ENCODE measurements at regions not wholly inside any gene's neighbourhood (a gene's known extent, or its start where the extent isn't known, plus 50 kb on each side); places are given as distances from the start of the nearest gene placed in this dataset.
"Not testable (repeated sequence)": the region's sequence is repeated elsewhere in the genome, so short reads cannot be mapped to it uniquely, and the experiment has no call there.

DNA sequence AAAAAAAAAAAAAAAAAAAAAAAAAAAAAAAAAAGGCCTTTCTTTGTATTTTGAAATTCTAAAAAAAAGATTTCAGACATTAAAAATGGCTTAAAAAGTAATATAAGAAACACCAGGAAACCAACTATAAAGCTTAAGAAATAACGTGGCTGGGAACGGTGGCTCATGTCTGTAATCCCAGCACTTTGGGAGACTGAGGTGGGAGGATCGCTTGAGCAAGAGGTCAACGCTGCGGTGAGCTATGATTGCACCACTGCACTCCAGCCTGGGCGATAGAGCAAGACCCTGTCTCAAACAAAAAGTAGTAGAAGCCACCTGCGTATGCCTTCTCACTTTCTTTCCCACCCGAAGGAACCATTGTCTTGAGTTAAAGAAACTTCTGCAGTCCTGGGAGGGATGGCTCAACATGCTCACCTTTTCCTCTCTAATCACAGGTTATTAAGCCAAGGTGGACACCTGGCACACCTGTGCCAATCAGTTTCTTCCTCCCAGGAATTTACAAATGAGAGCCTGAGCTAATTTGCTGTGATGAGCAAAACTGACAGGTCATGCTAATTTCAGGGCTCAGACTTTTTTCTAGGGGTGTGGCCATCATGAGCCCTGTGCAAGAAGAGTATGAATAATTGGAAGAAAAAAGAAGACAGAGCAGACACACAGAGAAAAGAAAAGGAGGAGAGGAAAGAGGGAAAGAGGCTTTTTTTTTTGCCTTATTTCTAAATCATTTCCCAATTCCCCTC lies 72.0 kb upstream of the PARD3 start:
- Histone ChIP-seq H3K9me3 (ENCODE audit: control insufficient read depth in 1 of 2, low read length in 2 of 2) (no peaks in the 10 kb centered on the region), H3K27ac (ENCODE audit: low read length) (no peak overlapping the region), H3K4me3 (ENCODE audit: low read depth in 1 of 2, low read length in 2 of 2) (no peak overlapping the region), H3K27me3 (ENCODE audit: low read depth, low read length) (no peaks in the 10 kb centered on the region), H3K36me3 (ENCODE audit: control insufficient read depth in 1 of 2, insufficient read depth in 2 of 2, low read length in 2 of 2) (no peaks in the 10 kb centered on the region), H3K4me1 (ENCODE audit: control insufficient read depth in 1 of 2, insufficient read depth in 2 of 2, low read length in 2 of 2) (no peaks in the 10 kb centered on the region)

DNA sequence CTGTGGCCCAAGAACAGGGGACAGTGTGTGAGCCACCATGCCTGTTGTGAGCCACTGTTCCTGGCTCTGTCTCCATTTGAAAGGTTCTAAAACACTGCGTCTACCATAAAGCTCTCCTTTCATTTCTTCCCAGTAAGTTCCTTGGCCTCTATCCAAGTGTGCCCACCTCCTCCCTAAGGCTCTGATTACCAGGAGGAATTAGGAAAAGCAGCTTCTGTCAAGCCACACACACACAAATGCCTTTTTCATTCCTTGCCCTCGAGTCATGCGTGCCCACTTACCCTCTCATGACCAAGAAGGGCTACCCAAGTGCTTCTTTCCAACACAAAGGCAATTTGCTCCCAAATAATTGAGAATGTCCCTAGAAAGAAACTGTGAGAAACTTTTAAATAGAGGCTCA lies 70.8 kb upstream of the PARD3 start:
- no peak overlapping the region for H3K27ac ChIP-seq (ENCODE audit: low read length)

DNA sequence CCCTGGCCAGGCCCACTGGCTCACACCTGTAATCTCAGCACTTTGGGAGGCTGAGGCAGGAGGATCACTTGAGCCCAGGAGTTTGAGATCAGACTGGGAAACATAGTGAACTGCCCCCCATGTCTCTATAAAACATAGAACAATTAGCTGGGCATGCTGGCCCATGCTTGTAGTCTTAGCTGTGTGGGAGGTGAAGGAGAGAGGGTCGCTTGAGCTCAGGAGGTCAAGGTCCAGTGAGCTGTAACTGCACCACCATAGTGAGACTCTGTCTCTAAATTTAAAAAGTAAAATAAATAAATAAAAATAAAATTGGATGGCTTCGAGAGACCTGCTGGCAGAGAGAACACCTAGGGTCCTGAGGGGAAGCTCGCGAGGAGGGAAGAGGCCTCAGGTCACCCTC lies 69.9 kb upstream of the PARD3 start:
- no peaks in the 10 kb centered on the region for H3K36me3 ChIP-seq (ENCODE audit: control insufficient read depth in 1 of 2, insufficient read depth in 2 of 2, low read length in 2 of 2)
- no peak overlapping the region for H3K27ac ChIP-seq (ENCODE audit: low read length)
- H3K4me3 ChIP-seq (ENCODE audit: low read depth in 1 of 2, low read length in 2 of 2) = no peak overlapping the region
- no peaks in the 10 kb centered on the region for H3K4me1 ChIP-seq (ENCODE audit: control insufficient read depth in 1 of 2, insufficient read depth in 2 of 2, low read length in 2 of 2)
- no peaks in the 10 kb centered on the region for H3K9me3 ChIP-seq (ENCODE audit: control insufficient read depth in 1 of 2, low read length in 2 of 2)
- H3K27me3 ChIP-seq (ENCODE audit: low read depth, low read length) = no peaks in the 10 kb centered on the region

More for the DNA sequence above, 70.8 kb upstream of the PARD3 start:
- Histone ChIP-seq H3K9me3 (ENCODE audit: control insufficient read depth in 1 of 2, low read length in 2 of 2) (no peaks in the 10 kb centered on the region), H3K4me1 (ENCODE audit: control insufficient read depth in 1 of 2, insufficient read depth in 2 of 2, low read length in 2 of 2) (no peaks in the 10 kb centered on the region), H3K4me3 (ENCODE audit: low read depth in 1 of 2, low read length in 2 of 2) (no peak overlapping the region), H3K36me3 (ENCODE audit: control insufficient read depth in 1 of 2, insufficient read depth in 2 of 2, low read length in 2 of 2) (no peaks in the 10 kb centered on the region), H3K27me3 (ENCODE audit: low read depth, low read length) (no peaks in the 10 kb centered on the region)

DNA sequence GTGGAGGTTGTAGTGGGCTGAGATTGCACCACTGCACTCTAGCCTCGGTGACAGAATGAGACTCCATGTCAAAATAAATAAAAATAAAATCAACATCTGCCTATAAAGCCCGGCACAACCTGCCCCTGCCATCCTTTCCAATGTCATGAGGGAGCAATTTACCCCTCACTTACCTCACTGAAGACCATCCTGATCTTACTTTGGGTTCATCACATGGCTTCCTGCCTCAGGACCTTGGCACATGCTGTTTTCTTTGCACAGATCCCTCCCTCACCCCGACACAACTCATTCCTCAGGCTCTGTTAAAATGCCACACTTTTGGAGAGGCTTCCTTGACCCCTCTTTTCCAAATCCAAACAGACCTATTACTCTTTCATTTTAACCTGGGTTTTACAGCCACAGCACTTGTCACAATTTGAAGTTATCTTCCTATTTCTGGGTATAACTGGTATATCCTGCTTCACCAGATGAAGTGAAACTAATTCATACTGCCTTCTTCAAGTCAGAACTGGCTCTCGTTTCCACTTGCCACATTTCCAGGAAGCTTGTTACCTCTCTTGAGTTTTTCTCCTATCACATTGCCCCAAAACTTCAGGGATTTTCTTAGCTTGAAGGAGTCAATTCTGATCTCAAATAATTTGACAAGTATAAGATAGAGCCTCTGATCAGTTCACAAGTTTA lies 69.3 kb upstream of the PARD3 start:
- no peaks in the 10 kb centered on the region for H3K4me1 ChIP-seq (ENCODE audit: control insufficient read depth in 1 of 2, insufficient read depth in 2 of 2, low read length in 2 of 2)
- no peak overlapping the region for H3K4me3 ChIP-seq (ENCODE audit: low read depth in 1 of 2, low read length in 2 of 2)

DNA sequence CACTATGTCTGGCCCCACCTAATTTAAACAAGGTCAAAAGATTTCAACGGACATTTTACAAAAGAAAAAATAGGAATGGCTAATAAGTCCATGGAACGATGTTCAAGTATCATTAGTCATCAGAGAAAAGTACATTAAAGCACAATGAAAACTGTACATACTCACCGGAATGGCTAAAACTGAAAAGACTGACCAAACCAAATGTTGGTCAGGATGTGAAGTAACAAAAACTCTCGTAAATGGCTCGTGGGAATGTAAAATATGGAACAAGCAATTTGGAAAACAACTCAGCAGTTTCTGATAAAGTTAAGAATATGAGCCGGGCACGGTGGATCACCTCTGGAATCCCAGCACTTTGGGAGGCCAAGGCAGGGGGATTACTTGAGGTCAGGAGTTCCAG lies 65.7 kb upstream of the PARD3 start:
- no peaks in the 10 kb centered on the region for H3K9me3 ChIP-seq (ENCODE audit: control insufficient read depth in 1 of 2, low read length in 2 of 2)
- no peak overlapping the region for H3K27ac ChIP-seq (ENCODE audit: low read length)
- no peaks in the 10 kb centered on the region for H3K4me1 ChIP-seq (ENCODE audit: control insufficient read depth in 1 of 2, insufficient read depth in 2 of 2, low read length in 2 of 2)
- H3K4me3 ChIP-seq (ENCODE audit: low read depth in 1 of 2, low read length in 2 of 2) = no peak overlapping the region
- no peaks in the 10 kb centered on the region for H3K36me3 ChIP-seq (ENCODE audit: control insufficient read depth in 1 of 2, insufficient read depth in 2 of 2, low read length in 2 of 2)
- no peaks in the 10 kb centered on the region for H3K27me3 ChIP-seq (ENCODE audit: low read depth, low read length)

More for the DNA sequence above, 69.3 kb upstream of the PARD3 start:
- no peaks in the 10 kb centered on the region for H3K9me3 ChIP-seq (ENCODE audit: control insufficient read depth in 1 of 2, low read length in 2 of 2)
- H3K36me3 ChIP-seq (ENCODE audit: control insufficient read depth in 1 of 2, insufficient read depth in 2 of 2, low read length in 2 of 2) = no peaks in the 10 kb centered on the region
- no peak overlapping the region for H3K27ac ChIP-seq (ENCODE audit: low read length)
- H3K27me3 ChIP-seq (ENCODE audit: low read depth, low read length) = no peaks in the 10 kb centered on the region

DNA sequence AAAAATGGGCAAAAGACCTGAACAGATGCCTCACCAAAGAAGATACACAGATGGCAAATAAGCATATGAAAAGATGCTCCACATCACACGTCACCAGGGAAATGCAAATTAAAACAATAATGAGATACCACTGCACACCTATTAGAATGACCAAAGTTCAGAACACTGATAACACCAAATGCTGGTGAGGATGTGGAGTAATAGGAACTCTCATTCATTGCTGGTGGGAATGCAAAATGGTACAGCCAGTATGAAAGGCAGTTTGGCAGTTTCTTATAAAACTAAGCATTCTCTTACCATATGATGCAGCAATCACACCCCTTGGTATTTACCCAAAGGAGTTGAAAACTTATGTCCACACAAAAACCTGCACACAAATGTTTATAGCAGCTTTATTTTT lies 63.6 kb upstream of the PARD3 start:
- not testable (repeated sequence) for H3K4me3 ChIP-seq (ENCODE audit: low read depth in 1 of 2, low read length in 2 of 2); H3K27me3 ChIP-seq (ENCODE audit: low read depth, low read length); H3K36me3 ChIP-seq (ENCODE audit: control insufficient read depth in 1 of 2, insufficient read depth in 2 of 2, low read length in 2 of 2); H3K27ac ChIP-seq (ENCODE audit: low read length); H3K9me3 ChIP-seq (ENCODE audit: control insufficient read depth in 1 of 2, low read length in 2 of 2); H3K4me1 ChIP-seq (ENCODE audit: control insufficient read depth in 1 of 2, insufficient read depth in 2 of 2, low read length in 2 of 2)

DNA sequence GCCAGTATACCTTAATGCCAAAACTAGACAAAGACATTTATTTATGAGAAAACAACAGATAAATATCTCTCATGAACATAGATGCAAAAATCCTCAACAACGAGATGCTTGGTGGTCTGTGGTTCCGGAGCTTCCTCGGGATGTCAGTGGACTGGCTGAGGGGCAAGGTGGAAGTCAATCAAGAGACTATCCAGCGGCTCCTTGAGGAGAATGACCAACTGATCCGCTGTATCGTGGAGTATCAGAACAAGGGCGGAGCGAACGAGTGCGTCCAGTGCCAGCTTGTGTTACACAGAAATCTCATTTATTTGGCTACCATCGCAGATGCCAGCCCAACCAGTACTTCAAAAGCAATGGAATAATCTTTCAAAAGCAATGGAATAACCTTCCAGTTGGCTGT lies 60.0 kb upstream of the PARD3 start:
- Histone ChIP-seq H3K4me1 (ENCODE audit: control insufficient read depth in 1 of 2, insufficient read depth in 2 of 2, low read length in 2 of 2) (no peaks in the 10 kb centered on the region), H3K27ac (ENCODE audit: low read length) (no peak overlapping the region), H3K27me3 (ENCODE audit: low read depth, low read length) (no peaks in the 10 kb centered on the region), H3K9me3 (ENCODE audit: control insufficient read depth in 1 of 2, low read length in 2 of 2) (no peaks in the 10 kb centered on the region), H3K4me3 (ENCODE audit: low read depth in 1 of 2, low read length in 2 of 2) (no peak overlapping the region), H3K36me3 (ENCODE audit: control insufficient read depth in 1 of 2, insufficient read depth in 2 of 2, low read length in 2 of 2) (no peaks in the 10 kb centered on the region)

DNA sequence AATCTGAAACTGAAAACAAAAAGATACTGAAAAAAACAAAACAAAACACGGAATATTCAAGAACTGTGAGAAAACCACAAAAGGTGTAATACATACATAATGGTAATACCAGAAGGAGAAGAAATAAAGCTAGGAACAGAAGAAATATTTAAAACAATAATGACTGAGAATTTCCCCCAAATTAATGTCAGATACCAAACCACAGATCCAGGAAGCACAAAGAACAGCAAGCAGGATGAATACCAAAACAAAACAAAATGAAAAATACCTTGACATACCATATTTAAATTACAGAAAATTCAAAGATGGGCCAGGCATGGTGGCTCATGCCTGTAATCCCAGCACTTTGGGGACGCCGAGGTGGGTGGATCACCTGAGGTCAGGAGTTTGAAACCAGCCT lies 57.7 kb upstream of the PARD3 start:
- Histone ChIP-seq H3K36me3 (ENCODE audit: control insufficient read depth in 1 of 2, insufficient read depth in 2 of 2, low read length in 2 of 2) (no peaks in the 10 kb centered on the region), H3K9me3 (ENCODE audit: control insufficient read depth in 1 of 2, low read length in 2 of 2) (no peaks in the 10 kb centered on the region), H3K4me3 (ENCODE audit: low read depth in 1 of 2, low read length in 2 of 2) (no peak overlapping the region), H3K27me3 (ENCODE audit: low read depth, low read length) (no peaks in the 10 kb centered on the region), H3K4me1 (ENCODE audit: control insufficient read depth in 1 of 2, insufficient read depth in 2 of 2, low read length in 2 of 2) (no peaks in the 10 kb centered on the region), H3K27ac (ENCODE audit: low read length) (no peak overlapping the region)

DNA sequence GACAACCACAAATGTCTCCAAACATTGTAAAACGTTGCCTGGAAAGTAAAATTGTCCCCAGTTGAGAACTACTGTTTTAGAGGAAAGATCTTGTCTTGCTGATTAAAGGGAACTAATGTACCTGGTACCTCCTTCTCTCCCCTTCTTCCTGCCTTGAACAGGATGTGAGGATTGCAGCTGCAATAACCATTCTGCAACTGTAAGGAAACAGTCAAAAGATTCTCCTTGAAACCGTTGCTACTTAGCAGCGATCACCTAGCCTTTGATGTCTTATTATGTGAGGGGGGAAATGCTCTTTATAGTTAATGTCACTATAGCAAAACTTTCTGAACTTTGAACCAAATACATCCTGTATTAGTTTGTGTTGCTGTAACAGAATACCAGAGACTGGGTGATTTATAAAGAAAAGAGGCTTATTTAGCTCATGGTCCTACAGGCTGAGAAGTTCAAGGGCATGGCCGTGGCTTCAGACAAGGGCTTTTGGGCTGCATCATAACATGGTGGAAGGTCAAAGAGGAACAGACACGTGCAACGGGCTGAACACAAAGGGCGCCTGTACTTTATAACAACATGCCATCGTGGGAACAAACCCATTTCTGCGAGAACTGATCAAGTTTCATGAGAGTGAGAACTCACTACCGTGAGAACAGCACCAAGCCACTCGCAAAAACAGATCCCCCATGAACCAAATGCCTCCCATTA lies 54.2 kb upstream of the PARD3 start:
- Histone ChIP-seq H3K9me3 (ENCODE audit: control insufficient read depth in 1 of 2, low read length in 2 of 2) (no peaks in the 10 kb centered on the region), H3K4me1 (ENCODE audit: control insufficient read depth in 1 of 2, insufficient read depth in 2 of 2, low read length in 2 of 2) (peaks cover 0 to 8% of the 10 kb centered on the region in 2 donors), H3K36me3 (ENCODE audit: control insufficient read depth in 1 of 2, insufficient read depth in 2 of 2, low read length in 2 of 2) (no peaks in the 10 kb centered on the region), H3K27ac (ENCODE audit: low read length) (no peak overlapping the region), H3K27me3 (ENCODE audit: low read depth, low read length) (no peaks in the 10 kb centered on the region), H3K4me3 (ENCODE audit: low read depth in 1 of 2, low read length in 2 of 2) (no peak overlapping the region)

DNA sequence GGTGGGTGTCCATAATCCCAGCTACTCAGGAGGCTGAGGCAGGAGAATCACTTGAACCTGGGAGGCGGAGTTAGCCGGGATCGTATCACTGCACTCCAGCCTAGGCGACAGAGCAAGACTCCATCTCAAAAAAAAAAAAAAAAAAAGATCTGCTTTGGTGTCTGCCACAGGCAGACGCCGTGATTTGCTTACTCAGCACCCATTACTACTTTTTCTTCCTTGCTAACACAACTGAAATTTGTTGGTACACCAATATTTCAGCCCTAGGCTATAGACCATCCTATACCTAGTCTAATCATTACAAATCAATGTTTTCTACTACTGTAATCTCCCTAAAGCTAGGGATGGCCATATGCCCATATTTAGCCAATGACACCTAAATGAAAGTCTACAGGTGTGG lies 53.5 kb upstream of the PARD3 start:
- Histone ChIP-seq H3K27me3 (ENCODE audit: low read depth, low read length) (no peaks in the 10 kb centered on the region), H3K9me3 (ENCODE audit: control insufficient read depth in 1 of 2, low read length in 2 of 2) (no peaks in the 10 kb centered on the region), H3K27ac (ENCODE audit: low read length) (no peak overlapping the region), H3K4me3 (ENCODE audit: low read depth in 1 of 2, low read length in 2 of 2) (no peak overlapping the region), H3K36me3 (ENCODE audit: control insufficient read depth in 1 of 2, insufficient read depth in 2 of 2, low read length in 2 of 2) (no peaks in the 10 kb centered on the region), H3K4me1 (ENCODE audit: control insufficient read depth in 1 of 2, insufficient read depth in 2 of 2, low read length in 2 of 2) (peaks cover 0 to 15% of the 10 kb centered on the region in 2 donors)

DNA sequence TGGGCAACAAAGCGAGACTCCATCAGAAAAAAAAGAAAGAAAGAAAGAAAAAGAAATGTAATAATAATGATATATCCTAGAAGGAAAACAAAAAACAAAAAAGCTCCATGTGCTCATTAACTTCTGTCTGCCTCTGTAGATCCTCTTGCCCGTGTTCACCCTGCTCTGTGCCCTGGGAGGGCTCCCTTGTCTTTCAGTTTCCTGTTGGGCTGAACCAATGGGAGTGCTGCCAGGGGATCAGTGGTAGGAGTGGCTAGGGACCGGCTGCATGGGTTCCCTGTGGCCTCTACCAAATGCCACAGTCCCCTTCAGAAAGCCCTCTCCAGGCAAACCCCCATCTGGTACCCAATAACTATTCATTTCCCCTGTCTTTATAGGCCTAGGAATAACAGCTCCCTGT lies 51.8 kb upstream of the PARD3 start:
- no peaks in the 10 kb centered on the region for H3K36me3 ChIP-seq (ENCODE audit: control insufficient read depth in 1 of 2, insufficient read depth in 2 of 2, low read length in 2 of 2)
- H3K9me3 ChIP-seq (ENCODE audit: control insufficient read depth in 1 of 2, low read length in 2 of 2) = no peaks in the 10 kb centered on the region
- no peaks in the 10 kb centered on the region for H3K27me3 ChIP-seq (ENCODE audit: low read depth, low read length)
- H3K27ac ChIP-seq (ENCODE audit: low read length) = no peak overlapping the region
- peaks cover under 1 to 16% of the 10 kb centered on the region in 2 donors for H3K4me1 ChIP-seq (ENCODE audit: control insufficient read depth in 1 of 2, insufficient read depth in 2 of 2, low read length in 2 of 2)
- no peak overlapping the region for H3K4me3 ChIP-seq (ENCODE audit: low read depth in 1 of 2, low read length in 2 of 2)
